NB4 (cell line): ENCODE measurements at regions not wholly inside any gene's neighbourhood (a gene's known extent, or its start where the extent isn't known, plus 50 kb on each side); places are given as distances from the start of the nearest gene placed in this dataset.

Experiments
- CTCF ChIP-seq: IDR thresholded peaks from one replicate; pipeline ENCODE4 v1.5.1; 2012; ENCODE audit warnings: low read depth, low read length
- POLR2A ChIP-seq: IDR thresholded peaks from 2 replicates; pipeline ENCODE4 v1.6.1; 2011; ENCODE audit warnings: mild to moderate bottlenecking; ENCODE audit not compliant: insufficient read length; ENCODE audit errors: extremely low read depth

GRCh38 chr4:188363196-188363595 lies 224.0 kb downstream of the TRIML1 start:
- TF ChIP-seq CTCF (no peak), POLR2A (no peak)
